HL-60 (cell line): ENCODE measurements at regions not wholly inside any gene's neighbourhood (a gene's known extent, or its start where the extent isn't known, plus 50 kb on each side); places are given as distances from the start of the nearest gene placed in this dataset.
A peak's percentile ranks its signal among the peaks of the same experiment; 100 is the strongest.

Source experiments
- DNase-seq, 2 experiments: peaks; one replicate each; pipeline ENCODE4 v3.0.0-alpha.2; 2010 to 2020; ENCODE audit warnings: low read depth in 1 of 2, low spot score in 1 of 2
- H3K27ac ChIP-seq: fragments of 250-450 bp; sonication (Bioruptor Pico); replicated peaks from 2 replicates; pipeline ENCODE4 v1.5.1; 2020; ENCODE audit warnings: mild to moderate bottlenecking, moderate library complexity
- H3K27me3 ChIP-seq: fragments of 250-450 bp; sonication (Bioruptor Pico); 2 replicates; pipeline ENCODE4 v1.5.1; 2021; ENCODE audit warnings: mild to moderate bottlenecking, moderate library complexity; ENCODE audit not compliant: insufficient read depth, poor library complexity, severe bottlenecking
- H3K4me3 ChIP-seq: replicated peaks from 2 replicates; pipeline ENCODE4 v1.5.1; 2011; ENCODE audit warnings: mild to moderate bottlenecking, control low read depth, low read length; ENCODE audit not compliant: insufficient read depth
- GABPA ChIP-seq: IDR thresholded peaks from 2 replicates; pipeline ENCODE4 v1.6.1; 2012; ENCODE audit warnings: low read depth
- POLR2AphosphoS5 ChIP-seq: IDR thresholded peaks from 2 replicates; pipeline ENCODE4 v1.6.1; 2012; ENCODE audit warnings: low read depth
- SPI1 ChIP-seq: IDR thresholded peaks from 2 replicates; pipeline ENCODE4 v1.6.1; 2012; ENCODE audit warnings: low read depth, mild to moderate bottlenecking, borderline replicate concordance
- TF ChIP-seq, protein P1 (sequence below): IDR thresholded peaks from one replicate; pipeline ENCODE4 v1.5.1; 2011; ENCODE audit warnings: low read length, control low read depth, inconsistent platforms; ENCODE audit not compliant: insufficient read depth
- TF ChIP-seq, protein P2 (sequence below): IDR thresholded peaks from 2 replicates; pipeline ENCODE4 v1.6.1; 2012; ENCODE audit warnings: low read depth; ENCODE audit not compliant: insufficient replicate concordance

DNA sequence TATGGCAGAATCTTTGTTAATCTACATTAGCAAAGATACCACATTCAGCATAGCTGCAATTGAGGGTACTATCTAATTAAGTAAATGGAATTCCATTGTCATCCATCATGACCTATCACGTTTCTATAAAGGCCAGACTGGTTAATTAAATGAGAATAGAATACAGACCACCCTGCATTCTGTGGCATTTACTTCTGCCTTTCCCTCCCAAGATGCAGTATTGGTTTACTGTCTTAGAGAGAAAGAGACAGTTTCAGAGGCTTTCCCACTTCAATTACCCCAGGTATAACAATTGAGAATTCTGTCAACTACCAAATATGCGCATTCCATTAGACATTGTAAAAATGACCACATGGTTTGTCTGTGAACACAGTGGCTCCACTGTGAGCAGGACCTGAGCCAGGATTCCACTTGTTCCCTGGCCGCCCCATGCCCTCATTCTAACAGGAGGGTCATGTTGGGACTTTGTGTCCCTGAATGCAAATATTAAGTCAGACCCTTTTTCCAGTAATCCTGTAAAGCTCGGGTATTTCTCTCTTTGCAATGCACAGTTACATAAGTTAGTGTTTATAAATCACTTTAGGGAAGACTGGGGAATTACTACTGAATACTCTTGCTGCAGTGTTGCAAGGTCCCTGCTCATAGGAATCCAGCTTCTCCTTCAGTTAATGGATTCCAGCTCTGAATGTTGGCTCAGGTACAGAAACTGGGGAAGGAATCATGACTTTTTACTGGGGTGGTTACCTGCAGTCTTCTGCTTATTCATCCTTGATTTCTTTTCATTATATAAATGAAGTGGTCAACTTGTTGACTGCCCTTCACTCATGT, 261.0 kb downstream of the PDGFC start:
- no peak for DNase-seq
- no peak overlapping the region for H3K27ac ChIP-seq
- TF ChIP-seq GABPA (no peak), SPI1 (no peak)
- TF ChIP-seq, protein P1, sequence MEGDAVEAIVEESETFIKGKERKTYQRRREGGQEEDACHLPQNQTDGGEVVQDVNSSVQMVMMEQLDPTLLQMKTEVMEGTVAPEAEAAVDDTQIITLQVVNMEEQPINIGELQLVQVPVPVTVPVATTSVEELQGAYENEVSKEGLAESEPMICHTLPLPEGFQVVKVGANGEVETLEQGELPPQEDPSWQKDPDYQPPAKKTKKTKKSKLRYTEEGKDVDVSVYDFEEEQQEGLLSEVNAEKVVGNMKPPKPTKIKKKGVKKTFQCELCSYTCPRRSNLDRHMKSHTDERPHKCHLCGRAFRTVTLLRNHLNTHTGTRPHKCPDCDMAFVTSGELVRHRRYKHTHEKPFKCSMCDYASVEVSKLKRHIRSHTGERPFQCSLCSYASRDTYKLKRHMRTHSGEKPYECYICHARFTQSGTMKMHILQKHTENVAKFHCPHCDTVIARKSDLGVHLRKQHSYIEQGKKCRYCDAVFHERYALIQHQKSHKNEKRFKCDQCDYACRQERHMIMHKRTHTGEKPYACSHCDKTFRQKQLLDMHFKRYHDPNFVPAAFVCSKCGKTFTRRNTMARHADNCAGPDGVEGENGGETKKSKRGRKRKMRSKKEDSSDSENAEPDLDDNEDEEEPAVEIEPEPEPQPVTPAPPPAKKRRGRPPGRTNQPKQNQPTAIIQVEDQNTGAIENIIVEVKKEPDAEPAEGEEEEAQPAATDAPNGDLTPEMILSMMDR, result no peak

DNA sequence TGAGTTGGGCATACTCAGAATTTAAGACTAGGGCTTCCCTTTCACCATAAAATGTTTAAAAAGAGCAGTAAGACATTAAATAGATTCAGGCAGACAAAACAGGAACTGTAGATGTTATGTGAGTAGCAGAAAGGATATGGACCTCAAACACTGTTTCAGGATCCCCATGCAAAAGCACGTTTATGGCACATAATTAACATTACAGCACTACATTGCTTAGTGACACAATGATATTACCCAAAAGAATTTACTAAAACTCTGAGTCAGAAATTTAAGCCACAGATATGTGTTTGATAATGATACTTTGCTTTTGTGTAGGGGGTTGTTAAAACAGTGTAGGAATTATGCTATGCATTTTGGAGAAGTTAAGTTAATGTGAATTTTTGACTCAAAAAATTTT, 266.3 kb downstream of the PDGFC start:
- Histone ChIP-seq H3K27ac (no peak overlapping the region), H3K4me3 (no peak overlapping the region), H3K27me3 (no peaks in the 10 kb centered on the region)
- DNase-seq, result no peak
- TF ChIP-seq SPI1, result peak; percentile 59; the same call in 1 of the 2 replicates
- TF ChIP-seq, protein P1, result no peak

More for the DNA sequence above, 261.0 kb downstream of the PDGFC start:
- Histone ChIP-seq H3K4me3 (no peak overlapping the region), H3K27me3 (no peaks in the 10 kb centered on the region)

DNA sequence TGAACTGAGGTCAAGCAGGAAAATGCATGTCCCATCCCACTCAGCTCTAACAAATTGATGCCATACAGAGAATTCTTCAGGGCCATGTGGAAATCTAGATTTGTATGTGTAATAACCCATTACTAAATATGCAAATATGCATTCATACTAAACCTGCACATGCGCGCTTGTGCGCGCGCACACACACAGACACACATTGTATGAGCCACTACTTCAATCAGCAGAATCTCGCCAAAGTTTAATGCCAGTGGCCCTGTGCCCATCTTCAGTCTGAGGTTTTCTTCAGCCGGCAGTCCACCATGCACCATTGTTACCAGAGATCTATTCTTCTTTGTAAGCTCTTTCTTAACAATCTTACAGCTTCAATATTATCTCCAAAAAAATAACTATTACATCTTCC, 276.4 kb downstream of the PDGFC start:
- no peak overlapping the region for H3K4me3 ChIP-seq
- no peaks in the 10 kb centered on the region for H3K27me3 ChIP-seq
- no peak for DNase-seq
- TF ChIP-seq, protein P2, sequence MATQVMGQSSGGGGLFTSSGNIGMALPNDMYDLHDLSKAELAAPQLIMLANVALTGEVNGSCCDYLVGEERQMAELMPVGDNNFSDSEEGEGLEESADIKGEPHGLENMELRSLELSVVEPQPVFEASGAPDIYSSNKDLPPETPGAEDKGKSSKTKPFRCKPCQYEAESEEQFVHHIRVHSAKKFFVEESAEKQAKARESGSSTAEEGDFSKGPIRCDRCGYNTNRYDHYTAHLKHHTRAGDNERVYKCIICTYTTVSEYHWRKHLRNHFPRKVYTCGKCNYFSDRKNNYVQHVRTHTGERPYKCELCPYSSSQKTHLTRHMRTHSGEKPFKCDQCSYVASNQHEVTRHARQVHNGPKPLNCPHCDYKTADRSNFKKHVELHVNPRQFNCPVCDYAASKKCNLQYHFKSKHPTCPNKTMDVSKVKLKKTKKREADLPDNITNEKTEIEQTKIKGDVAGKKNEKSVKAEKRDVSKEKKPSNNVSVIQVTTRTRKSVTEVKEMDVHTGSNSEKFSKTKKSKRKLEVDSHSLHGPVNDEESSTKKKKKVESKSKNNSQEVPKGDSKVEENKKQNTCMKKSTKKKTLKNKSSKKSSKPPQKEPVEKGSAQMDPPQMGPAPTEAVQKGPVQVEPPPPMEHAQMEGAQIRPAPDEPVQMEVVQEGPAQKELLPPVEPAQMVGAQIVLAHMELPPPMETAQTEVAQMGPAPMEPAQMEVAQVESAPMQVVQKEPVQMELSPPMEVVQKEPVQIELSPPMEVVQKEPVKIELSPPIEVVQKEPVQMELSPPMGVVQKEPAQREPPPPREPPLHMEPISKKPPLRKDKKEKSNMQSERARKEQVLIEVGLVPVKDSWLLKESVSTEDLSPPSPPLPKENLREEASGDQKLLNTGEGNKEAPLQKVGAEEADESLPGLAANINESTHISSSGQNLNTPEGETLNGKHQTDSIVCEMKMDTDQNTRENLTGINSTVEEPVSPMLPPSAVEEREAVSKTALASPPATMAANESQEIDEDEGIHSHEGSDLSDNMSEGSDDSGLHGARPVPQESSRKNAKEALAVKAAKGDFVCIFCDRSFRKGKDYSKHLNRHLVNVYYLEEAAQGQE, result no peak
- TF ChIP-seq SPI1 (no peak), POLR2AphosphoS5 (no peak), GABPA (no peak)
- TF ChIP-seq, protein P1, result no peak
- no peak overlapping the region for H3K27ac ChIP-seq

DNA sequence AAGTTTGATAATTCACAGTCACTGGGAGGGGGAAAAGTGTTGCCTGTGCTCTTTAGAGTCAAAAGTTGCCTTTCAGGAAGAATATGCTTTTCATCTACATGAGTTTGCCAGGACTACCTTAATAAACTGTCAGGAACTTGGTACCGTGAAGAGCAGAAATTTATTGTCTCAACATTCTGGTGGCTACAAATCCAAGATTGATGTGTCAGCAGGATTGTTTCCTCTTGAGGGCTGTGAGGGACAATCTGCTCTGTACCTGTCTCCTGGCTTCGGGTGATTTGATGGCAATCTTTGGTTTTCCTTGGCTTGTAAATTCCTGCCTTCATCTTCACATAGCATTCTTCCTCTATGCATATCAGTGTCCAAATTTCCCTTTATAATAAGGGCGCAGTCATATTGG, 277.2 kb downstream of the PDGFC start:
- H3K27me3 ChIP-seq, result no peaks in the 10 kb centered on the region
- no peak overlapping the region for H3K4me3 ChIP-seq
- H3K27ac ChIP-seq, result no peak overlapping the region
- TF ChIP-seq SPI1 (no peak), GABPA (no peak), POLR2AphosphoS5 (no peak)
- TF ChIP-seq, protein P2, result no peak
- TF ChIP-seq, protein P1, result no peak
- DNase-seq, result no peak
